Stimulated activated memory B cell treated with anti-CD40 and anti-IgM and Interleukin-4, amounts not matched to agents 10 μg/mL and 1 μg/mL and 100 μg/mL, for 72 hours (primary cell): ENCODE measurements at regions not wholly inside any gene's neighbourhood (a gene's known extent, or its start where the extent isn't known, plus 50 kb on each side); places are given as distances from the start of the nearest gene placed in this dataset.

ENCODE experiments used
- ATAC-seq: fragments of 150-1000 bp; cut with Tn5 transposase; 2 replicates; pipeline ENCODE4 v1.10.0; 2021
- H3K27ac Mint-ChIP-seq: one replicate; pipeline ENCODE4 v1.8.0; 2022; ENCODE audit warnings: mild to moderate bottlenecking, mixed read lengths
- H3K27me3 Mint-ChIP-seq: one replicate; pipeline ENCODE4 v1.8.0; 2022; ENCODE audit warnings: mixed read lengths
- H3K36me3 Mint-ChIP-seq: one replicate; pipeline ENCODE4 v1.8.0; 2022; ENCODE audit warnings: mixed read lengths
- H3K4me1 Mint-ChIP-seq: one replicate; pipeline ENCODE4 v1.8.0; 2022; ENCODE audit warnings: mixed read lengths
- H3K4me3 Mint-ChIP-seq: one replicate; pipeline ENCODE4 v1.8.0; 2022; ENCODE audit warnings: mild to moderate bottlenecking, moderate library complexity, mixed read lengths
- H3K9me3 Mint-ChIP-seq: one replicate; pipeline ENCODE4 v1.8.0; 2022; ENCODE audit warnings: mixed read lengths

GRCh38 chr22:26900787-26901186, 243.4 kb downstream of the MIAT start:
- Mint-ChIP-seq H3K4me3 (no peak overlapping the region), H3K27ac (no peak overlapping the region), H3K36me3 (peaks cover 13% of the 10 kb centered on the region), H3K4me1 (peaks cover 28% of the 10 kb centered on the region), H3K27me3 (peaks cover 33% of the 10 kb centered on the region), H3K9me3 (peaks cover 3% of the 10 kb centered on the region)
- ATAC-seq = no peak

GRCh38 chr22:26901198-26901816, 243.9 kb downstream of the MIAT start:
- H3K4me3 Mint-ChIP-seq = no peak overlapping the region
- H3K27ac Mint-ChIP-seq = no peak overlapping the region
- peaks cover 33% of the 10 kb centered on the region for H3K27me3 Mint-ChIP-seq
- H3K36me3 Mint-ChIP-seq = peaks cover 13% of the 10 kb centered on the region
- ATAC-seq = no peak
- peaks cover 3% of the 10 kb centered on the region for H3K9me3 Mint-ChIP-seq
- peaks cover 28% of the 10 kb centered on the region for H3K4me1 Mint-ChIP-seq

- Mint-ChIP-seq H3K27ac (peak overlapping the region; percentile 51), H3K4me3 (peak overlapping the region; percentile 66), H3K36me3 (peaks cover 9% of the 10 kb centered on the region)
Measured at GRCh38 chr22:26902401-26903029, 245.1 kb downstream of the MIAT start.

GRCh38 chr22:26903030-26903856, 245.9 kb downstream of the MIAT start:
- Mint-ChIP-seq H3K4me3 (peak overlapping the region; percentile 66), H3K36me3 (peaks cover 5% of the 10 kb centered on the region), H3K27ac (peak overlapping the region; percentile 51), H3K27me3 (peaks cover 20% of the 10 kb centered on the region), H3K9me3 (peaks cover 5% of the 10 kb centered on the region), H3K4me1 (peaks cover 28% of the 10 kb centered on the region)
- ATAC-seq = peak; percentile 53

More at GRCh38 chr22:26902401-26903029, 245.1 kb downstream of the MIAT start:
- Mint-ChIP-seq H3K27me3 (peaks cover 27% of the 10 kb centered on the region), H3K4me1 (peaks cover 28% of the 10 kb centered on the region), H3K9me3 (peaks cover 3% of the 10 kb centered on the region)
- no peak for ATAC-seq

GRCh38 chr22:26904483-26904882, 247.1 kb downstream of the MIAT start:
- peak overlapping the region; percentile 16 for H3K27ac Mint-ChIP-seq
- no peak for ATAC-seq
- peaks cover 28% of the 10 kb centered on the region for H3K4me1 Mint-ChIP-seq
- peaks cover 10% of the 10 kb centered on the region for H3K36me3 Mint-ChIP-seq
- peaks cover 9% of the 10 kb centered on the region for H3K9me3 Mint-ChIP-seq
- H3K4me3 Mint-ChIP-seq = no peak overlapping the region
- peaks cover 7% of the 10 kb centered on the region for H3K27me3 Mint-ChIP-seq

- ATAC-seq = no peak
- H3K27me3 Mint-ChIP-seq = peaks cover 7% of the 10 kb centered on the region
- H3K4me1 Mint-ChIP-seq = peaks cover 28% of the 10 kb centered on the region
- no peak overlapping the region for H3K4me3 Mint-ChIP-seq
- H3K9me3 Mint-ChIP-seq = peaks cover 9% of the 10 kb centered on the region
- peaks cover 10% of the 10 kb centered on the region for H3K36me3 Mint-ChIP-seq
- H3K27ac Mint-ChIP-seq = no peak overlapping the region
Measured at GRCh38 chr22:26905076-26905475, 247.7 kb downstream of the MIAT start.

- Mint-ChIP-seq H3K36me3 (peaks cover 10% of the 10 kb centered on the region), H3K27ac (no peak overlapping the region), H3K4me3 (no peak overlapping the region), H3K27me3 (peaks cover 3% of the 10 kb centered on the region), H3K4me1 (peaks cover 28% of the 10 kb centered on the region), H3K9me3 (peaks cover 9% of the 10 kb centered on the region)
- ATAC-seq = no peak
Measured at GRCh38 chr22:26905640-26906039, 248.3 kb downstream of the MIAT start.

- H3K27ac Mint-ChIP-seq = no peak overlapping the region
- no peaks in the 10 kb centered on the region for H3K27me3 Mint-ChIP-seq
- H3K36me3 Mint-ChIP-seq = peaks cover 10% of the 10 kb centered on the region
- ATAC-seq = no peak
- H3K4me1 Mint-ChIP-seq = peaks cover 28% of the 10 kb centered on the region
- H3K9me3 Mint-ChIP-seq = peaks cover 9% of the 10 kb centered on the region
- H3K4me3 Mint-ChIP-seq = no peak overlapping the region
Measured at GRCh38 chr22:26906464-26906863, 249.1 kb downstream of the MIAT start.

GRCh38 chr22:26907366-26907765, 250.0 kb downstream of the MIAT start:
- Mint-ChIP-seq H3K27me3 (peaks cover 1% of the 10 kb centered on the region), H3K4me3 (no peak overlapping the region), H3K9me3 (peaks cover 9% of the 10 kb centered on the region), H3K27ac (no peak overlapping the region), H3K36me3 (peaks cover 10% of the 10 kb centered on the region), H3K4me1 (peaks cover 28% of the 10 kb centered on the region)
- no peak for ATAC-seq

- H3K27me3 Mint-ChIP-seq = peaks cover 28% of the 10 kb centered on the region
- H3K36me3 Mint-ChIP-seq = peaks cover 10% of the 10 kb centered on the region
- peaks cover 9% of the 10 kb centered on the region for H3K9me3 Mint-ChIP-seq
Measured at GRCh38 chr22:26910845-26911244, 253.5 kb downstream of the MIAT start.

GRCh38 chr22:26912655-26913345, 255.4 kb downstream of the MIAT start:
- Mint-ChIP-seq H3K27me3 (peaks cover 35% of the 10 kb centered on the region), H3K4me1 (no peaks in the 10 kb centered on the region), H3K36me3 (peaks cover 10% of the 10 kb centered on the region), H3K9me3 (peaks cover 9% of the 10 kb centered on the region), H3K27ac (no peak overlapping the region), H3K4me3 (no peak overlapping the region)
- no peak for ATAC-seq

More at GRCh38 chr22:26910845-26911244, 253.5 kb downstream of the MIAT start:
- Mint-ChIP-seq H3K4me1 (no peaks in the 10 kb centered on the region), H3K27ac (no peak overlapping the region), H3K4me3 (no peak overlapping the region)
- no peak for ATAC-seq

GRCh38 chr22:26914519-26915185, 257.3 kb downstream of the MIAT start:
- H3K9me3 Mint-ChIP-seq = no peaks in the 10 kb centered on the region
- ATAC-seq = no peak
- no peaks in the 10 kb centered on the region for H3K4me1 Mint-ChIP-seq
- no peak overlapping the region for H3K27ac Mint-ChIP-seq
- H3K27me3 Mint-ChIP-seq = peaks cover 35% of the 10 kb centered on the region
- no peak overlapping the region for H3K4me3 Mint-ChIP-seq
- no peaks in the 10 kb centered on the region for H3K36me3 Mint-ChIP-seq

- Mint-ChIP-seq H3K36me3 (no peaks in the 10 kb centered on the region), H3K27ac (no peak overlapping the region), H3K27me3 (peaks cover 35% of the 10 kb centered on the region), H3K4me3 (no peak overlapping the region), H3K9me3 (no peaks in the 10 kb centered on the region), H3K4me1 (no peaks in the 10 kb centered on the region)
- no peak for ATAC-seq
Measured at GRCh38 chr22:26916236-26916635, 258.8 kb downstream of the MIAT start.

- H3K27ac Mint-ChIP-seq = no peak overlapping the region
- no peaks in the 10 kb centered on the region for H3K9me3 Mint-ChIP-seq
- no peaks in the 10 kb centered on the region for H3K4me1 Mint-ChIP-seq
- no peak overlapping the region for H3K4me3 Mint-ChIP-seq
- H3K27me3 Mint-ChIP-seq = peaks cover 25% of the 10 kb centered on the region
- H3K36me3 Mint-ChIP-seq = no peaks in the 10 kb centered on the region
- ATAC-seq = no peak
Measured at GRCh38 chr22:26918226-26918625, 260.8 kb downstream of the MIAT start.
